Vagina (tissue), 2 donors: ENCODE measurements at regions not wholly inside any gene's neighbourhood (a gene's known extent, or its start where the extent isn't known, plus 50 kb on each side); places are given as distances from the start of the nearest gene placed in this dataset.
"Not testable (repeated sequence)": the region's sequence is repeated elsewhere in the genome, so short reads cannot be mapped to it uniquely, and the experiment has no call there.

Source experiments
- DNase-seq, 2 donors: peaks; one replicate each; pipeline ENCODE4 v3.0.0-alpha.2; 2017; ENCODE audit errors: extremely low spot score in 2 of 2
- H3K27ac ChIP-seq: fragments of 200-600 bp; sonication (generic); one replicate; pipeline ENCODE4 v1.5.1; 2019
- H3K27me3 ChIP-seq: fragments of 200-600 bp; sonication (generic); one replicate; pipeline ENCODE4 v1.5.1; 2019
- H3K36me3 ChIP-seq, 2 donors: fragments of 200-600 bp; sonication (generic); one replicate each; pipeline ENCODE4 v1.5.1; 2017 to 2019
- H3K4me1 ChIP-seq: fragments of 200-600 bp; sonication (generic); one replicate; pipeline ENCODE4 v1.5.1; 2019
- H3K4me3 ChIP-seq, 2 donors: fragments of 200-600 bp; sonication (generic); 1 replicate in 1 of 2; 2 replicates in 1 of 2; pipeline ENCODE4 v1.5.1; 2016 to 2019
- H3K9me3 ChIP-seq: fragments of 200-600 bp; sonication (generic); one replicate; pipeline ENCODE4 v1.5.1; 2019
- CTCF ChIP-seq, 3 experiments: fragments of 450-650 bp in 2 of 3; fragments of 200-600 bp in 1 of 3; sonication (generic) in 1 of 3; IDR thresholded peaks; one replicate each; pipeline ENCODE4 v1.5.1; 2017 to 2019; ENCODE audit warnings: antibody characterized with exemption in 3 of 3, mild to moderate bottlenecking in 2 of 3, moderate library complexity in 2 of 3
- POLR2A ChIP-seq, 2 donors: fragments of 450-650 bp; IDR thresholded peaks; one replicate each; pipeline ENCODE4 v1.6.1; 2017; ENCODE audit warnings: antibody characterized with exemption in 2 of 2, mild to moderate bottlenecking in 2 of 2, moderate library complexity in 2 of 2
- POLR2AphosphoS5 ChIP-seq, 2 donors: sonication (generic); formaldehyde crosslinking; IDR thresholded peaks; one replicate each; pipeline ENCODE4 v1.9.0; 2017; ENCODE audit warnings: antibody characterized with exemption in 2 of 2, mild to moderate bottlenecking in 2 of 2, low read depth in 1 of 2; ENCODE audit not compliant: insufficient read depth in 1 of 2
- intact Hi-C: fragments of 100-400 bp; cut with DNase I; formaldehyde crosslinking; loops from one replicate; pipeline ENCODE4 v1.15.1; 2023

GRCh38 chr5:82586181-82586580 lies 308.0 kb upstream of the RPS23 start:
- Histone ChIP-seq H3K9me3 (no peaks in the 10 kb centered on the region), H3K27me3 (no peaks in the 10 kb centered on the region), H3K36me3 (no peaks in the 10 kb centered on the region), H3K4me1 (no peaks in the 10 kb centered on the region), H3K4me3 (no peak overlapping the region), H3K27ac (no peak overlapping the region)
- TF ChIP-seq POLR2A (IDR thresholded peaks at IDR 0.05), result no peak
- no peak for TF ChIP-seq CTCF (IDR thresholded peaks at IDR 0.05)
- TF ChIP-seq POLR2AphosphoS5 (IDR thresholded peaks at IDR 0.05; ENCODE audit: insufficient read depth in 1 of 2, low read depth in 1 of 2), result no peak
- intact Hi-C loops, result no loop called here
- no peak for DNase-seq

GRCh38 chr5:82584631-82585030 lies 306.5 kb upstream of the RPS23 start:
- H3K27ac ChIP-seq, result no peak overlapping the region
- H3K36me3 ChIP-seq, result no peaks in the 10 kb centered on the region
- H3K9me3 ChIP-seq, result no peaks in the 10 kb centered on the region
- DNase-seq, result no peak
- no peaks in the 10 kb centered on the region for H3K27me3 ChIP-seq
- no peaks in the 10 kb centered on the region for H3K4me1 ChIP-seq
- H3K4me3 ChIP-seq, result no peak overlapping the region
- TF ChIP-seq CTCF (IDR thresholded peaks at IDR 0.05) (no peak), POLR2A (IDR thresholded peaks at IDR 0.05) (no peak), POLR2AphosphoS5 (IDR thresholded peaks at IDR 0.05; ENCODE audit: insufficient read depth in 1 of 2, low read depth in 1 of 2) (no peak)
- intact Hi-C loops, result no loop called here

GRCh38 chr5:82583331-82583730 lies 305.2 kb upstream of the RPS23 start:
- H3K27me3 ChIP-seq, intact Hi-C loops, H3K36me3 ChIP-seq, DNase-seq, H3K9me3 ChIP-seq, H3K4me1 ChIP-seq, H3K4me3 ChIP-seq, H3K27ac ChIP-seq: not testable (repeated sequence)

- no peak for TF ChIP-seq POLR2AphosphoS5 (IDR thresholded peaks at IDR 0.05; ENCODE audit: insufficient read depth in 1 of 2, low read depth in 1 of 2)
- no peak for TF ChIP-seq POLR2A (IDR thresholded peaks at IDR 0.05)
- TF ChIP-seq CTCF (IDR thresholded peaks at IDR 0.05), result no peak
- Histone ChIP-seq H3K27ac (no peak overlapping the region), H3K36me3 (no peaks in the 10 kb centered on the region), H3K4me1 (no peaks in the 10 kb centered on the region), H3K27me3 (no peaks in the 10 kb centered on the region), H3K4me3 (no peak overlapping the region), H3K9me3 (no peaks in the 10 kb centered on the region)
- intact Hi-C loops, result no loop called here
- DNase-seq, result no peak
Measured at GRCh38 chr5:82564963-82565362, 286.8 kb upstream of the RPS23 start.

GRCh38 chr5:82563745-82564144 lies 285.6 kb upstream of the RPS23 start:
- H3K4me3 ChIP-seq, result no peak overlapping the region
- no peaks in the 10 kb centered on the region for H3K27me3 ChIP-seq
- no peak for TF ChIP-seq POLR2AphosphoS5 (IDR thresholded peaks at IDR 0.05; ENCODE audit: insufficient read depth in 1 of 2, low read depth in 1 of 2)
- no peak for TF ChIP-seq POLR2A (IDR thresholded peaks at IDR 0.05)
- TF ChIP-seq CTCF (IDR thresholded peaks at IDR 0.05), result no peak
- H3K9me3 ChIP-seq, result no peaks in the 10 kb centered on the region
- H3K36me3 ChIP-seq, result no peaks in the 10 kb centered on the region
- H3K27ac ChIP-seq, result no peak overlapping the region
- DNase-seq, result no peak
- H3K4me1 ChIP-seq, result no peaks in the 10 kb centered on the region
- intact Hi-C loops, result no loop called here
